A673 (cell line): ENCODE measurements at regions not wholly inside any gene's neighbourhood (a gene's known extent, or its start where the extent isn't known, plus 50 kb on each side); places are given as distances from the start of the nearest gene placed in this dataset.

Experiments
- BruUV-seq: library from RNA; stranded (reverse); fragments of 400-500 nt; replicated peaks from 2 replicates; lab custom pipeline; 2021; lab: Mats Ljungman, UMichigan
- CTCF ChIA-PET: fragments of 300-600 bp; sonication (Branson Sonifier 250); formaldehyde crosslinking; loops from one replicate; lab custom pipeline; 2022; ENCODE audit warnings: antibody characterized with exemption; lab: Charles Lee
- POLR2A ChIA-PET: fragments of 300-600 bp; sonication (Branson Sonifier 250); formaldehyde crosslinking; loops from one replicate; lab custom pipeline; 2022; ENCODE audit warnings: antibody characterized with exemption; ENCODE audit not compliant: low non-redundant PET; lab: Charles Lee
- DNase-seq: peaks from one replicate; pipeline ENCODE4 v3.0.0-alpha.2; 2015; ENCODE audit warnings: low spot score
- H3K27ac ChIP-seq: fragments of 200-600 bp; sonication (generic); 2 replicates; pipeline ENCODE4 v1.5.1; 2016; ENCODE audit warnings: mixed run types, low read depth, mild to moderate bottlenecking, mixed read lengths, antibody characterized with exemption, low read length; ENCODE audit not compliant: poor library complexity, severe bottlenecking
- H3K27me3 ChIP-seq: fragments of 200-600 bp; sonication (generic); replicated peaks from 2 replicates; pipeline ENCODE4 v1.6.1; 2017; ENCODE audit warnings: mixed run types, low read depth, mild to moderate bottlenecking, mixed read lengths, antibody characterized with exemption, low read length; ENCODE audit not compliant: insufficient read depth, poor library complexity
- H3K36me3 ChIP-seq: fragments of 200-600 bp; sonication (generic); 2 replicates; pipeline ENCODE4 v1.6.1; 2016; ENCODE audit warnings: mixed run types, mild to moderate bottlenecking, mixed read lengths, antibody characterized with exemption, low read length; ENCODE audit not compliant: insufficient read depth, poor library complexity, severe bottlenecking
- H3K4me1 ChIP-seq: fragments of 200-600 bp; sonication (generic); 2 replicates; pipeline ENCODE4 v1.6.1; 2017; ENCODE audit warnings: mixed run types, mild to moderate bottlenecking, mixed read lengths, antibody characterized with exemption, low read length; ENCODE audit not compliant: insufficient read depth, poor library complexity, severe bottlenecking
- H3K4me3 ChIP-seq: fragments of 200-600 bp; sonication (generic); 2 replicates; pipeline ENCODE4 v1.5.1; 2016; ENCODE audit warnings: low read depth, mixed run types, mild to moderate bottlenecking, mixed read lengths, low read length; ENCODE audit not compliant: poor library complexity, severe bottlenecking
- H3K9me3 ChIP-seq: fragments of 200-600 bp; sonication (generic); 2 replicates; pipeline ENCODE4 v1.6.1; 2016; ENCODE audit warnings: mixed run types, low read depth, mild to moderate bottlenecking, mixed read lengths, antibody characterized with exemption, low read length; ENCODE audit not compliant: poor library complexity, severe bottlenecking
- EZH2 ChIP-seq: fragments of 200-600 bp; sonication (generic); IDR thresholded peaks from 2 replicates; pipeline ENCODE4 v1.6.1; 2017; ENCODE audit warnings: borderline replicate concordance, low read depth, mild to moderate bottlenecking, mixed read lengths, antibody characterized with exemption, low read length; ENCODE audit not compliant: poor library complexity, severe bottlenecking
- intact Hi-C: fragments of 100-400 bp; cut with micrococcal nuclease; formaldehyde crosslinking; loops from one replicate; pipeline ENCODE4 v1.10.0; 2022; ENCODE audit not compliant: unreplicated experiment
- TF ChIP-seq, protein P1 (sequence below): fragments of 300-800, 200-600 bp; sonication (generic); conservative IDR thresholded peaks from 2 replicates; pipeline ENCODE4 v1.5.1; 2017; ENCODE audit warnings: low read depth, mild to moderate bottlenecking, antibody characterized with exemption, low read length, moderate library complexity, mixed read lengths

DNA sequence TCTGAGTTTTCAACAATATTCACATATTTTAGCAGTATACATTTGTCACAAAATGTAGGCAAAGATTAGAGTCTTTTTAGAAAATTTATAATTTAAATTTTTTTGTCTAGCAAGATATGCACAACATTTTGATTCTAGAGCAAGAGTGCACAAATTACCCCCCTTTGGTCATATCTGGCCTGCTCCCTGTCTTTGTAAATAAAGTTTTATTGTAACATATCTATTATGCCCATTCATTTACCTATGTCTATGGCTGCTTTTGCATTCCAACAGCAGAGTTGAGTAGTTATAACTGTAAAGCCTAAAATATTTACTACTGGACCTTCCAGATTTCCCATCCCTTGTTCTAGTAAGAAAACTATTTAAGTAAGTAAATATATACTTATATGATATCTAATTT is 430.7 kb downstream of the EDEM1 start:
- no peak for TF ChIP-seq EZH2
- TF ChIP-seq, protein P1, sequence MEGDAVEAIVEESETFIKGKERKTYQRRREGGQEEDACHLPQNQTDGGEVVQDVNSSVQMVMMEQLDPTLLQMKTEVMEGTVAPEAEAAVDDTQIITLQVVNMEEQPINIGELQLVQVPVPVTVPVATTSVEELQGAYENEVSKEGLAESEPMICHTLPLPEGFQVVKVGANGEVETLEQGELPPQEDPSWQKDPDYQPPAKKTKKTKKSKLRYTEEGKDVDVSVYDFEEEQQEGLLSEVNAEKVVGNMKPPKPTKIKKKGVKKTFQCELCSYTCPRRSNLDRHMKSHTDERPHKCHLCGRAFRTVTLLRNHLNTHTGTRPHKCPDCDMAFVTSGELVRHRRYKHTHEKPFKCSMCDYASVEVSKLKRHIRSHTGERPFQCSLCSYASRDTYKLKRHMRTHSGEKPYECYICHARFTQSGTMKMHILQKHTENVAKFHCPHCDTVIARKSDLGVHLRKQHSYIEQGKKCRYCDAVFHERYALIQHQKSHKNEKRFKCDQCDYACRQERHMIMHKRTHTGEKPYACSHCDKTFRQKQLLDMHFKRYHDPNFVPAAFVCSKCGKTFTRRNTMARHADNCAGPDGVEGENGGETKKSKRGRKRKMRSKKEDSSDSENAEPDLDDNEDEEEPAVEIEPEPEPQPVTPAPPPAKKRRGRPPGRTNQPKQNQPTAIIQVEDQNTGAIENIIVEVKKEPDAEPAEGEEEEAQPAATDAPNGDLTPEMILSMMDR = no peak
- Histone ChIP-seq H3K27ac (no peak overlapping the region), H3K36me3 (no peaks in the 10 kb centered on the region), H3K4me1 (no peaks in the 10 kb centered on the region), H3K4me3 (no peak overlapping the region), H3K27me3 (no peaks in the 10 kb centered on the region), H3K9me3 (no peaks in the 10 kb centered on the region)
- ChIA-PET CTCF (no interaction called here), POLR2A (no interaction called here)
- DNase-seq = no peak
- intact Hi-C loops = no loop called here
- no TSS peak for BruUV-seq

- no TSS peak for BruUV-seq
- ChIA-PET POLR2A (no interaction called here), CTCF (no interaction called here)
- no peak overlapping the region for H3K27ac ChIP-seq
- intact Hi-C loops = no loop called here
- no peaks in the 10 kb centered on the region for H3K27me3 ChIP-seq
- no peaks in the 10 kb centered on the region for H3K4me1 ChIP-seq
- no peaks in the 10 kb centered on the region for H3K9me3 ChIP-seq
- no peak for TF ChIP-seq EZH2
- TF ChIP-seq, protein P1 = no peak
- H3K36me3 ChIP-seq = no peaks in the 10 kb centered on the region
- no peak for DNase-seq
- no peak overlapping the region for H3K4me3 ChIP-seq
Measured at GRCh38 chr3:5630406-5630805, 442.9 kb downstream of the EDEM1 start.

- POLR2A ChIA-PET = no interaction called here
- BruUV-seq = no TSS peak
Measured at GRCh38 chr3:5633960-5634359, 446.5 kb downstream of the EDEM1 start.

More at GRCh38 chr3:5633960-5634359, 446.5 kb downstream of the EDEM1 start:
- TF ChIP-seq, protein P1 = no peak
- no peak for TF ChIP-seq EZH2
- Histone ChIP-seq H3K36me3 (no peaks in the 10 kb centered on the region), H3K4me3 (no peak overlapping the region), H3K9me3 (no peaks in the 10 kb centered on the region), H3K4me1 (no peaks in the 10 kb centered on the region), H3K27me3 (no peaks in the 10 kb centered on the region), H3K27ac (no peak overlapping the region)
- no peak for DNase-seq
- intact Hi-C loops = no loop called here
- CTCF ChIA-PET = no interaction called here
